ENCODE measurements at regions not wholly inside any gene's neighbourhood (a gene's known extent, or its start where the extent isn't known, plus 50 kb on each side); places are given as distances from the start of the nearest gene placed in this dataset.

- no TSS peak for BruUV-seq (replicated peaks)
- ChIA-PET CTCF (interaction anchor here (1.1 kb wide), 1 partner anchor 14 kb away, joined by 5 read pairs; no protein-coding TSS in a partner anchor), POLR2A (interaction anchor here (0.6 kb wide), 1 partner anchor 56 kb away, joined by 3 read pairs; no protein-coding TSS in a partner anchor)
- no peak for DNase-seq (ENCODE audit: unreplicated experiment)
- H3K36me3 Mint-ChIP-seq (ENCODE audit: insufficient read depth, unreplicated experiment): peaks cover 6% of the 10 kb centered on the region
- H3K27me3 Mint-ChIP-seq (ENCODE audit: insufficient read depth, unreplicated experiment): no peaks in the 10 kb centered on the region
- intact Hi-C loops (cut with micrococcal nuclease): no loop called here
- TF ChIP-seq, protein P1, sequence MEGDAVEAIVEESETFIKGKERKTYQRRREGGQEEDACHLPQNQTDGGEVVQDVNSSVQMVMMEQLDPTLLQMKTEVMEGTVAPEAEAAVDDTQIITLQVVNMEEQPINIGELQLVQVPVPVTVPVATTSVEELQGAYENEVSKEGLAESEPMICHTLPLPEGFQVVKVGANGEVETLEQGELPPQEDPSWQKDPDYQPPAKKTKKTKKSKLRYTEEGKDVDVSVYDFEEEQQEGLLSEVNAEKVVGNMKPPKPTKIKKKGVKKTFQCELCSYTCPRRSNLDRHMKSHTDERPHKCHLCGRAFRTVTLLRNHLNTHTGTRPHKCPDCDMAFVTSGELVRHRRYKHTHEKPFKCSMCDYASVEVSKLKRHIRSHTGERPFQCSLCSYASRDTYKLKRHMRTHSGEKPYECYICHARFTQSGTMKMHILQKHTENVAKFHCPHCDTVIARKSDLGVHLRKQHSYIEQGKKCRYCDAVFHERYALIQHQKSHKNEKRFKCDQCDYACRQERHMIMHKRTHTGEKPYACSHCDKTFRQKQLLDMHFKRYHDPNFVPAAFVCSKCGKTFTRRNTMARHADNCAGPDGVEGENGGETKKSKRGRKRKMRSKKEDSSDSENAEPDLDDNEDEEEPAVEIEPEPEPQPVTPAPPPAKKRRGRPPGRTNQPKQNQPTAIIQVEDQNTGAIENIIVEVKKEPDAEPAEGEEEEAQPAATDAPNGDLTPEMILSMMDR (IDR thresholded peaks at IDR 0.05; ENCODE audit: unreplicated experiment): no peak
- H3K9me3 Mint-ChIP-seq (ENCODE audit: unreplicated experiment): peaks cover 15% of the 10 kb centered on the region
- no peaks in the 10 kb centered on the region for H3K4me1 Mint-ChIP-seq (ENCODE audit: insufficient read depth, unreplicated experiment)
- H3K4me3 Mint-ChIP-seq (ENCODE audit: unreplicated experiment): no peak overlapping the region
- H3K27ac Mint-ChIP-seq (ENCODE audit: low read depth, unreplicated experiment): no peak overlapping the region
These were observed 317.5 kb downstream of the TOX3 start for GRCh38 chr16:52229471-52229870.

GRCh38 chr16:52227851-52228250 lies 319.1 kb downstream of the TOX3 start:
- no peaks in the 10 kb centered on the region for H3K4me1 Mint-ChIP-seq (ENCODE audit: insufficient read depth, unreplicated experiment)
- intact Hi-C loops (cut with micrococcal nuclease): no loop called here
- no peak for DNase-seq (ENCODE audit: unreplicated experiment)
- BruUV-seq (replicated peaks): no TSS peak
- POLR2A ChIA-PET: interaction anchor here (0.6 kb wide), 1 partner anchor 784 kb away, joined by 3 read pairs; no protein-coding TSS in a partner anchor
- CTCF ChIA-PET: interaction anchor here (0.7 to 1.0 kb wide), 3 partner anchors 10 to 36 kb away, joined by 3 to 5 read pairs (median 3); no protein-coding TSS in a partner anchor
- H3K27me3 Mint-ChIP-seq (ENCODE audit: insufficient read depth, unreplicated experiment): no peaks in the 10 kb centered on the region
- TF ChIP-seq, protein P1 (IDR thresholded peaks at IDR 0.05; ENCODE audit: unreplicated experiment): no peak
- H3K4me3 Mint-ChIP-seq (ENCODE audit: unreplicated experiment): no peak overlapping the region
- peaks cover 6% of the 10 kb centered on the region for H3K36me3 Mint-ChIP-seq (ENCODE audit: insufficient read depth, unreplicated experiment)
- H3K9me3 Mint-ChIP-seq (ENCODE audit: unreplicated experiment): peaks cover 15% of the 10 kb centered on the region
- no peak overlapping the region for H3K27ac Mint-ChIP-seq (ENCODE audit: low read depth, unreplicated experiment)

DNA sequence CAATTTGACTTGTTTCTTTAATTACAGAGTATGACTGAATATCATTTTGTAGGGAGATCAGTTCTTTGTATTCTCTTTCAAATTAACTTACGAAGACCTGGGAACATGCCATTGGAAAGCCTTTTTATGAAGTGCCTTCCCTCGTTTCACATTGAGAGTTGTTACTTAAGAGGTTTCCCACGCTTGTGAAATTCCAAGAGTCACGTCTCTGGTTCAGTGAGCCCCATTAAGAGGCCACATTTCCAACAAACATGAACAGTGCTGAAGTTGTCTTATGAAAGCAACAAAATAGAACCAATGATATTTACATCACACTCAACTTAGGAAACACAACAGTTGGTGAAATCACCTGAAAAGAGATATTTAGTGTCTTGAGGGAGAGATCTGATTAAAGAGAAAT lies 334.1 kb downstream of the TOX3 start:
- H3K4me3 Mint-ChIP-seq (ENCODE audit: unreplicated experiment): no peak overlapping the region
- intact Hi-C loops (cut with micrococcal nuclease): no loop called here
- ChIA-PET CTCF (no interaction called here), POLR2A (no interaction called here)
- no peaks in the 10 kb centered on the region for H3K36me3 Mint-ChIP-seq (ENCODE audit: insufficient read depth, unreplicated experiment)
- no peak for DNase-seq (ENCODE audit: unreplicated experiment)
- TF ChIP-seq, protein P1 (IDR thresholded peaks at IDR 0.05; ENCODE audit: unreplicated experiment): no peak
- H3K9me3 Mint-ChIP-seq (ENCODE audit: unreplicated experiment): peaks cover 13% of the 10 kb centered on the region
- H3K27me3 Mint-ChIP-seq (ENCODE audit: insufficient read depth, unreplicated experiment): peaks cover 11% of the 10 kb centered on the region
- BruUV-seq (replicated peaks): no TSS peak
- H3K27ac Mint-ChIP-seq (ENCODE audit: low read depth, unreplicated experiment): no peak overlapping the region
- no peaks in the 10 kb centered on the region for H3K4me1 Mint-ChIP-seq (ENCODE audit: insufficient read depth, unreplicated experiment)

GRCh38 chr16:52209227-52209626 lies 337.7 kb downstream of the TOX3 start:
- DNase-seq (ENCODE audit: unreplicated experiment): no peak
- Mint-ChIP-seq H3K9me3 (ENCODE audit: unreplicated experiment) (no peaks in the 10 kb centered on the region), H3K27me3 (ENCODE audit: insufficient read depth, unreplicated experiment) (no peaks in the 10 kb centered on the region), H3K27ac (ENCODE audit: low read depth, unreplicated experiment) (no peak overlapping the region), H3K4me1 (ENCODE audit: insufficient read depth, unreplicated experiment) (no peaks in the 10 kb centered on the region), H3K4me3 (ENCODE audit: unreplicated experiment) (no peak overlapping the region), H3K36me3 (ENCODE audit: insufficient read depth, unreplicated experiment) (no peaks in the 10 kb centered on the region)
- BruUV-seq (replicated peaks): no TSS peak
- CTCF ChIA-PET: no interaction called here
- intact Hi-C loops (cut with micrococcal nuclease): no loop called here
- POLR2A ChIA-PET: no interaction called here
- TF ChIP-seq, protein P1 (IDR thresholded peaks at IDR 0.05; ENCODE audit: unreplicated experiment): no peak
